GM19438 (cell line): ENCODE measurements at regions not wholly inside any gene's neighbourhood (a gene's known extent, or its start where the extent isn't known, plus 50 kb on each side); places are given as distances from the start of the nearest gene placed in this dataset.
"Not testable (repeated sequence)": the region's sequence is repeated elsewhere in the genome, so short reads cannot be mapped to it uniquely, and the experiment has no call there.

Source experiments
- ATAC-seq: cut with Tn5 transposase; IDR thresholded peaks from one replicate; pipeline ENCODE4 v1.9.1; 2021; ENCODE audit warnings: low read depth; ENCODE audit not compliant: unreplicated experiment

DNA sequence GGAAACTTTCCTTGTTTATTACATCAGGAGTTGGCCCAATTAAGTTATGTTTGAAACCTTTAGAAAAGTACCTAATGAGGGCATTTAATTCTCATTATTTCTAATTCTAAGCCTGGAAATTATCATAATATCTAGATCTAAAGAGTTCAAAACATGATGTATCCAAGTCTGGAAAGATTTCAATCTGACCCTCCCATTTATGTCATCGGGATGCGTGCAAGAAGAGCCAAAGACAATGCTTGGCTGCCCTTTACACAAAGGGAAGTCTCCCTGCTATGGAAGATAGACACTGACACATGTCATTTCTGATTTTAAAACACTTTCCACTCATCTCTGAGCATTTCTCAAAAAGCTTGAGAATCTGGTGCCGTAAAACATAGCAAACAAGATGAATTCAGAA is 222.4 kb downstream of the ANTXR2 start:
- no peak for ATAC-seq

DNA sequence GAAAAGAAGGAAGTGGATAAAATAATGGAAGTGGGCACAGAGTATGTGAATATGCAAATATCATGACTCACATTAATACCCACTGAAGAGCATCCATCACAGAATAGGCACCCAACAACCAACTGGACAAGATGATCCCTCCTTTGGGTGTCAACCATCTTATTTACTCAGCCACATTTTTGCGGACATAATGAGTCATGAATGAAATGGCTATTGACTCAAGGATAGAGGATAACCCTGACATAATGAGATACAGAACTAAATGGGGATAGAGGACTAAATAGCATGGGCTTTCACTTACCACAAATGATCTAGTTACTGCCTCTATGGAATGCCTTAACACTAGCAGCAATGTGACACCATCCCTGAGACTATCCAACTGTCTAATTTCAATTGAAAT is 224.7 kb downstream of the ANTXR2 start:
- no peak for ATAC-seq

DNA sequence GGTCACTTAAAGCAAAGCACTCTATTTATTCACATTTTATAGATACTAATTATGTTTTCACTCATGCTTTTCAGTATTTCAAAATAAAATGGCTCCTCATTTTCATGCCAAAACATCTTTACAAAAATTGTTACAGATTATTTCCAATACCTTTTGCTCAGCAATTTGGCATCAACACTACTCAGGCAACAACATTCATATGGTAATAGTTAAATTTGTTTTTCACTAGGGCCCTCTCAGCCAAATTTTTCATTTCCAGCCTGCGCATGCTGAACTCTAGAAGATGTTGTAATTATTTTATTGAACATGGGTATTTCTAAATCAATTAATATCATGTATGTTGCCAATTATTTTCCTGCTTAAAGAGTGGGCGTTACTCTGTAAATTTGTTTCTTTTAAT is 225.6 kb downstream of the ANTXR2 start:
- no peak for ATAC-seq

DNA sequence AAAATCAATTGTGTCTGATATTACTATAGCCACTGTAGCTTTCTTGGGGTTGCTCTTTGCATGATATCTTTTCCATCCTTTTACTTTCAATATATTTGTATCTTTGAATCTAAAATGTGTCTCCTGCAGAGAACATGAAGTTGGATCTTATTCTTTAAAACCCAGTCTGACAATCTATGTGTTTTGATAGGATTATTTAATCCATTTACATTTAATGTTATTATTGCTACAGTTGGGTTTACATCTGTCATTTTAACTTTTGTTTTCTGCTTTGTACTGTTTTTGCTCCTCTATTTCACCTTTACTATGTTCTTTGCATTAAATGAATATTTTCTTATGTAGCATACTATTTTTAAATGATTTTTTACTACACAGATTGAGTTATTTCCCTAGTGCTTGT is 230.9 kb downstream of the ANTXR2 start:
- ATAC-seq = no peak

DNA sequence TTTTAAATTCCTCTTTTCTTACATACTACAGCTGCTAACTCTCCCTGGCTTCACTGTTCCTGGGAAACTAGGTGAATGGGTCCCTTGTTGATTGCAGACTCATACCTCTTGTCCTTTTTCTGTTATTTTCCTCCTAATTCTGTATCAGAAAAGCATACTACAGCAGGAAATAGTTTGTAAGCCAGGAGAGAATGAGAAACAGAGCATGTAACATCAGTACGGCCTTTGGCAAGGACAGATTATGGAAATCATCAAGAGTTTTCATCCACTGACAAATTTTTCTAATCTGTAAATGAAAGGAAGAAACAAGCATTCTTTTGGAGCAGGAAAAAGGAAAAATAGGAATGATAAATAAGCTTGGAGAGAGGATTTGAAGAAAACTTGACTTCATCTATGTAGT is 239.2 kb downstream of the ANTXR2 start:
- ATAC-seq = no peak

DNA sequence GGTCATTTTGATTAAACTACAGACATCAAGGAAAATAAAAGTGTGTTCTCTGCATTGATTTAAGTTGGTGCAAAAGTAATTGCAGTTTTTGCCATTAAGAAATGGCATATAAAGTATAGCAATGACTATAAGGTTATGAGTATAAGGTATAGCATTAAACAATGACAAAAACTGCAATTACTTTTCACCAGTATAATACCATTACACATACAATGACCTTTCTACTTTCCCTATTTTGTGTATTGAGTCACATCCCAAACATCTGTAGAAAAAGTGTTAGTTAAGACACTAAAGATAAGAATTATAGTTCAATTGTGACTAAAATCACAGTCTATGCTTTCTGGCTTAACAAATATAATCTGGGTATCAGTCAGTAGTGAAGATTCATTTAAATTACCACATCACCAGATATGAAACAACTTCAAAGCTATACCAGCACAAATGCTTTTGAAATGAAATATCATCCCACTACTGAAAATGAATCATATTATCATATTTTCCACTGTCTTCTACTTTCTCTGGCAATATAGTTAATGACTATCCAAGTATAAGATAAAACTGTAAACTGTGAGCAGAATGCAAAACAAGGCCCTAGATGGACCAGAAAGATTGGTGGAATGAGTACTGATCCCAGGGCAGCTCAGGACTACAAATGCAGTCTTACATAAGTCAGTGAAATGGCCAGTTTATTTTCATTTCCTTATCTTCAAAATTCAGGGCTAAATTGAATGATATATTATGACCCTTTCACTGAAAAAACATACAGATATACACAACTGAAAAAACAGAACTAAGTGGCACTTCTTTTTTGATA is 241.1 kb downstream of the ANTXR2 start:
- no peak for ATAC-seq

DNA sequence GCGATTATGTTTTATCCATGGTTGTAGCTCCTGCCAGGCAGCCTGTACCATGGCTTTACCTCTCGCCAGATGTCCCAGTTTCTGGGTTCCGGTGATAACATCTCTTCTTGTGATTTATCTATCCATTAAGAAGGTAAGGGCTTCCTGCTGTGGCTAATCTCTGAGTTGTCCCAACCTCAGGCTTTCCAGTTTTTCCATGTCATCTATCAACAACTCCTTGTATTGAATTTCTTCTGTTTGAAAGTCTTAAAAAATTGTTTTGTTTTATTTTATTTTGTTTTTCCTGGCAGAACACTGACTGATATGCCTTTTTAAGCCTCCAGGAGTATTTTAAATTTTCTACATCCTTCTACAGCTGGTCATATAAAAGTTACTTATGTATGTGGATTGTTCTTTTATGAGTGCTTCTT is 241.9 kb downstream of the ANTXR2 start:
- ATAC-seq = no peak

DNA sequence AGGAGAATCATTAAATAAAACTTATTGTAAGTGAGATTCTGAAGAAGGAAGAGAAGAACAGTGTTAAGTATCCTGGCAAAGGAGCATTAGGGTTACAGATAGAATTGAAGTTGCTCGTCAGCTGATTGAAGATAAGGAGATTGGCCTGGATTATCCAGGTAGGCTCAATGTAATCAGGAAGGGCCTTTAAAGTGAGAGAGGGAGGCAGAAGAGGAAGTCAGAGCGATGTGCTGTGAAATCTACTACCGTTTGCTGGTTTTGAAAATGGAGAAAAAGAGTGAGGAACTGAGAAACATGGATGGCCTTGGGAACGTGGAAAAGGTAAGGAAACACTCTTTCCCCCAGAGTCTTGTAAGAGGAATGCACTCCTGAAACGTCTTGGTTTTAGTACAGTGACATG is 245.7 kb downstream of the ANTXR2 start:
- no peak for ATAC-seq

DNA sequence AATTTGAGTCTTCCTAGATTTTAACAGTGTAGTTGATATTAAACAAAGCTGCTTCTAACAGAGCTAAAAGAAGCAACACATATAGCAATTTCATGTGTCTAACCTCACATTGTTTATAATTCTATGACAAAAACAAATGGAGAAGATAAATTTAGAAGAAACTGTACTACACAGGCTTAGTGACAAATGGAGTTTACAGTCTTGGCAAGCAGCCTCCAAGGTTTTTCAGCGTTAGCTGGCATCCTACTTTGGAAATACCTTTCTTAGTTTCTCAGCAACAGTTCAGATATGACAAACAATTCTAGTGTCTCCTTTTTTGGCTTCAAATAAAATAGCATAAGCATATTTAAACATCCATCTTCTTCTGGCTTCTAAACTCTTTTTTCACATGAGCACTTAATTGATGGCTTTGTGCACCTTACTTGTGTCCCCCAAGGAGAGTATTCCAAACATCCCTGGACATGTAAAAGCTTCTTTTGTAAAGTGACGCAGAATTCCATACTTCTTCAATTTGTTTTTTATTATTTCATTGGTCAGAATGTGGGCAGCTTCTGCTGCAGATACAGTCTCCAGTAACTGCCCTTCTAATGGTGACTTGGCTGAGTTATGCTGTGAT is 249.8 kb downstream of the ANTXR2 start:
- no peak for ATAC-seq

DNA sequence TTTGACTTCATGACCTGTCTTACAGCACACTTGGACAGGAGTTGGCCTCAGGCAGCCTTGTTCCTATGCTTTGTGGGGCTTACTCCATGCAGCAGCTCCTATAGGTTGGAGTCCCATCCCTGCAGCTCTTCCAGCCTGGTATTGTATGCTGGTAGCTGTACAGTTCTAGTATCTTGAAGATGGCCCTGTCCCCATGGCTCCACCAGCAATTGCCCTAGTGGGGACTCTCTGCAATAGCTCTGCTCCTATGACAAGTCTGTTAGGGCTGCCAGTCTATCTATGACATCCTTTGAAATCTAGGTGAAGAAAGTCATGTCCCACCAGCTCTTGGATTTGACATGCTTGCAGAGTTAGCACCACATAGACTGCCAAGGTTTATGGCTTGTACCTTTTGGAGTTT is 252.6 kb downstream of the ANTXR2 start:
- ATAC-seq = no peak

DNA sequence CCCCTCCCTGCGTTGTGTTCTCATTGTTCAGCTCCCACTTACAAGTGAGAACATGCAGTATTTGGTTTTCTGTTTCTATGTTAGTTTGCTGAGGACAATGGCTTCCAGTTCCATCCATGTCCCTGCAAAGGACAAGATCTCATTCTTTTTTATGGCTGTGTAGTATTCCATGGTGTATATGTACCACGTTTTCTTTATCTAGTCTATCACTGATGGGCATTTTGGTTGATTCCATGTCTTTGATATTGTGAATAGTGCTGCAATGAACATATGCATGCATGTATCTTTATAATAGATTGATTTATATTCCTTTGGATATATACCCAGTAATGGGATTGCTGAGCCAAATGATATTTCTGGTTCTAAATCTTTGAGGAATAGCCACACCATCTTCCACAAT is 265.1 kb downstream of the ANTXR2 start:
- not testable (repeated sequence) for ATAC-seq

DNA sequence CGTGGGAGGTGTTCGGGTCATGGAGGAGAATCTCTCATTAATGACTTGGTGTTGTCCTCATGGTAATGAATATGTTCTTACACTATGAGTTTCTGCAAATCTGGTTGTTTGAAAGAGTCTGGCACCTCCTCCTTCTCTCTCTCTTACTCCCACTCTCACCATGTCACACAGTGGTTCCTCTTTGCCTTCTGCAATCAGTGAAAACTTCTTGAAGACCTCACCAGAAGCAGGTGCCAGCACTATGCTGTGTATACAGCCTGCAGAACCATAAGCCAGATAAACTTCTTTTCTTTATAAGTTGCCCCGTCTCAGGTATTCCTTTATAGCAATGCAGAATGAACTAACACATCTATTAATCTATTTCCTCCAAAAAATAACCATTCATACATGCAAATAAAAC is 275.0 kb downstream of the ANTXR2 start:
- ATAC-seq = no peak

DNA sequence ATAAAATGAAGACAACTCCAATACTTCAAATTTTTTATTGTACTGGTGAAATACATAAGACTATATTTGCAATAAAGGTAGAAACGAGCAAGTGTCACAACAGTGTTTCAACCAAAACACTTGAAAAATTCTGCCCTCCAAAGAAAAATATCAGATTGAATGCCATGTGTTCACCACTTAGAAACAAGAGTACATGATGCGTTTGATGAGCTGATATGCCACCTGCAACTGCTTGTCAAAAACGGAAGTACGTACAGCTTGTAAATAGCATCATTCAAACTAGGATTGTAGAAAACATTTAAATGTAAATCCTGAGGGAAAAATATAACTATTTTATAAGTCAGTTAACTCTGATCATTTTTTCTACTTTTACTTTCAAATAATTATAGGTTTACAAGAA is 276.1 kb downstream of the ANTXR2 start:
- no peak for ATAC-seq

DNA sequence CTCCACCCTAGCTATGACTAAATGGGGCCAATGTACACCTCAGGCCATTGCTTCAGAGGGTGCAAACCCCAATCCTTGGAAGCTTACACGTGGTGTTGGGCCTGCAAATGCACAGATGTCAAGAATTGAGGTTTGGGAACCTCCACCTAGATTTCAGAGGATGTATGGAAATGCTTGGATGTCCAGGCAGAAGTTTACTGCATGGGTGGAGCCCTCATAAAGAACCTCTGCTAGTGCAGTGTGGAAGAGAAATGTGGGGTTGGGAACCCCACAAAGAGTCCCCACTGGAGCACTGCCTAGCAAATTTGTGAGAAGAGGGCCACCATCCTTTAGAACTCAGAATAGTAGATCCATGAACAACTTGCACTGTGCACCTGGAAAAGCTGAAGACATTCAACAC is 284.1 kb downstream of the ANTXR2 start:
- no peak for ATAC-seq

DNA sequence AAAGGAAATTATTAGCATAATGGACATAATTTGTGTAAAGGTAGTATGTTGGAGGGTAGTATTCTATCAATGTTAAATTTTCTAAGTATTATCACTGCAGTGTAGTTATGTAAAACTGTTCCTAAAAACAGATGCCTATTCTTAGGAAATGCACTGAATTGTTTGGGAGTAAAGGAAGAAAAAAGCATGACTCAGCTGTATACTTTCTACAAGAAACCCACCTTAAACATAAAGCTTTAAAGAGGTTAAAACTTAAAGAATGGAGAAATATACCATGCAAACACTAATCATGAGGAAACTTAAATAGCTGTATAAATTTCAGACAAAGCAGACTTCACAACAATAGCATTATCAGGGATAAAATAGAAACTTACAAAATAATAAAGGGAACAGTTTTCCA is 292.9 kb downstream of the ANTXR2 start:
- no peak for ATAC-seq

DNA sequence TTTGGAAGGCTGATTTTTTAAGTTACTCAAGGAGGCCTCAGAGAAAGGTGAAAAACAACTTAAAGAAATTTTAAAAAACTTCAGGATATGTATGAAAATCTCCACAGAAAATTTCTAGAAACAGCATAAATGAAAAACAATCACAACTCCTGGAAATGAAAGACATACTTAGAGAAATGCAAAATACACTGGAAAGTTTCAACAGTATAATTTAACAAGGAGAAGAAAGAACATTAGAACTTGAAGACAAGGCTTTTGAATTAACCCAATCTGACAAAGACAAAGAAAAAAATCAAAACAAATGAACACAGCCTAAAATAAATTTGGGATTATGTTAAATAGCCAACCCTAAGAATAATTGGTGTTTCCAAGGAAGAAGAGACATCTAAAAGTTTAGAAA is 300.5 kb downstream of the ANTXR2 start:
- no peak for ATAC-seq

DNA sequence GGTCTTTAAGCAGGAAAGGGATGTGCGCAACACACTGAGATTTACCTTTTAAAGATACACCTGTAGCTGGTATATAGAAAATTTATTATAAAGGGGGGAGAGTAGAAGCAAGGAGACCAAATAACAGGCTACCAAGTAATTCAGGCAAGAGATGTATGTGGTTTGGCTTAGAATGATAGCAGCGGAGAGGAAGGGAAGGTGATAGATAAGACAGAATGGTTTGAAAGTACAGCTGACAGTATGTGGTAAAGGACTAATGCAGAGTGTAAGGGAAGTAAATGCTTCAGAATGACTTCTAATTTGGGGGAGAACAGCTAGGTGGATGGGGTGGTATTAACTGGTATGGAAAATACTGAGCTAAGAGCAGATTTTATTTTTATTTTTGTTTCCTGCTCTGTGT is 308.9 kb downstream of the ANTXR2 start:
- no peak for ATAC-seq

DNA sequence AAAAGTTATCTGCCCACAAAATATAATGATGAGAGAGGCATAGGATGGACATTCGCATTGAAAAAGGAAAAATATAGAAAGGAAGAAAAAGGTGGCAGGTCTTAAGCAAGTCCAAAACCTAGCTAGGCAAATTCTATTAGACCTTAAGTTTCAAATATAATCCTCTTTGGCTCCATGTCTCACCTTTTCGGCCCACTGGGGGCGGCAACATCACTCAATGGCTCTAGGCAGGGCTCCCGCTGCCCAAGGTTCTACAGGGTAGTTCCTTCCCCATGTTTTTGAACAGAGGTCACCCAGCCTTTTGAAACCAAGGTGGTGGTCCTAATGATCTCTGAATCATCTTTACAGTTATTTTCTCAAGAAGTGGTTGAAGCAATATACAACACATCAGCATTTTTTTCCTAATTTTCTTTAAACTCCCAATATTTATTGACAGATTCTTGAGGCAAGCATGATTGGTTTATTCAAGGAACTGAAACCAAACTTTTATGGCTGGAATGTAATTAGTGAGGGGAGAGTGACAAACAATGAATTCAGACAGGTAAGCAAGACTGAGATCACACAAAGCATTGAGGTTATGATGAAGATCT is 309.4 kb downstream of the ANTXR2 start:
- no peak for ATAC-seq

DNA sequence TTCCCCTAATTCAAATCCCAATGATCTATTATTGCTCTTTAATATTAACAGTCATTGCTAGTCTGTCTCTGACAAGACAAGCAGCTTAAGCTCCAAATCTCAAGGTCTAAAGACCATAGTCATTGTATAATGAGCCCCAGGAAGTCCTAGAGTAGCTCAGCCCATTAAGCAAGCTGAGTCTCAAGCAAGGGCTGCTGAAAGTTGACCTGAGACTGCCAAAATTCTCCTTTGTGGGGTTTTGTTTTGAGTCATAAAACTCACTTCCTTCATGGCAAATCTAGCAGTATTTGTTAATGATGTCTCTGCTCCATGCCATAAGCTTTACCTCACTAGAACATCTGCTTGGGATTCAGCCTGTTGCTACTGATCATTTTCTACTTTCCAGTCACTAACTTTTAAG is 313.2 kb downstream of the ANTXR2 start:
- no peak for ATAC-seq

DNA sequence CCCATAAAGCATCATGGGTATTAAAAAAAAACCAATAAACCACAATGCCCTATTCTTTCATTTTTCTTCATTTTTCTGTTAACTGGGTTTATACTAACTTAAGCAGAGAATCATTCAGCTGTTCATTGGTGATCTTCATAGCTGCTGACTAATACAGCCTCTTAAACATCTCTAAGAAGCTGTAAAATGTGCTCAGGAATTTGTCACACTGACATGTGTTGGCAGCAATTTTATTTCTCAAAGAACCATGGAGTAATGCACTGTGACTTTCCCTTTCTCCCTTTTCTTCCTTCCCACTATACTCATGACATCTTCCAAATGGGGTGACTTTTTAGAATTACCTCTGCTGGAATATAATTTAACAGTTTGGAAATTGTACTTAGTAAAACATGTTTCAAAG is 315.4 kb downstream of the ANTXR2 start:
- no peak for ATAC-seq

DNA sequence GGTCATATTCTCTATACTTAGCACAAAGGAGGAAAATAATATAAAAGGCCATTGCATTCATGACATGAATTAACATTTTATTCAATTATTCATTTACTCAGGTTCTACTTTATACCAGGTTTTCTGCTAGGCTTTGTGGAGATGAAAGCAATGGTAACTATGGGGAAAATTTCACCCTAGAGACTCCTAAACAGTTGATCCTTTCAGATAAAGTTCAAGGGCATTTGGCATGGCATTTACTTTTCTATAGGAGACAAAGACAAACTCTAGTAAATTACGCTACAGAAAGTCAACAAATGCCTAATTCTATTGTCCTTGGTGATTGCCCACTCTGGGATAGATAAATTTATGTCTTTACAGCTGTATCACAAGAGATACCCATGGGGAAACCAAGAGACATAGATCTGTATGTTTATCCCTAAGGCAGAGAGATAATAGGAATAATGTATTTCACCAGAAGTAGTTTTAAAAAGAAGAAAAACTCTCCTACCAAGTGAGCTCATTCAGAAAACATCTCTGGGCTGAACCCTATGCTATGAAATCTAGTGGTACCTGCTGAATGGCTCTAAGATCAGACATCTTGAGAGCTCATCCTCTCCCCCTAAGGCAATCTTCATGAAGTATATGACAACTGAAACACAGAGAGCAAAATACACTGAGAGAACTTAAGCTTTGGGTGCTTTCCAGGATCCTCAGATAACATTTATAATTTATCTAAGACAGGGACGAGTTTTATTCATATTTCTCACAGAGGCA is 316.7 kb downstream of the ANTXR2 start:
- ATAC-seq = no peak
